Activated B cell treated with CpG ODN at 0.5 μM for 24 hours (primary cell): ENCODE measurements at regions not wholly inside any gene's neighbourhood (a gene's known extent, or its start where the extent isn't known, plus 50 kb on each side); places are given as distances from the start of the nearest gene placed in this dataset.
"Not testable (repeated sequence)": the region's sequence is repeated elsewhere in the genome, so short reads cannot be mapped to it uniquely, and the experiment has no call there.

ENCODE experiments used
- ATAC-seq: fragments of 200-7000 bp; cut with Tn5 transposase; one replicate; pipeline ENCODE4 v1.10.0; 2021; ENCODE audit warnings: low read depth, mild to moderate bottlenecking, moderate library complexity
- CTCF ChIA-PET: fragments of 350-600 bp; sonication (Branson Sonifier 250); formaldehyde crosslinking; loops from one replicate; lab custom pipeline; 2021; ENCODE audit warnings: antibody characterized with exemption; lab: Charles Lee
- POLR2A ChIA-PET: fragments of 350-600 bp; sonication (Branson Sonifier 250); formaldehyde crosslinking; loops from one replicate; lab custom pipeline; 2021; ENCODE audit warnings: antibody characterized with exemption; lab: Charles Lee
- DNase-seq: peaks from one replicate; pipeline ENCODE4 v3.0.0; 2022
- H3K27ac Mint-ChIP-seq: one replicate; pipeline ENCODE4 v1.8.0; 2020; ENCODE audit warnings: mixed read lengths
- H3K27me3 Mint-ChIP-seq: one replicate; pipeline ENCODE4 v1.8.0; 2021; ENCODE audit warnings: mixed read lengths
- H3K36me3 Mint-ChIP-seq: one replicate; pipeline ENCODE4 v1.8.0; 2021; ENCODE audit warnings: low read depth, mixed read lengths
- H3K4me1 Mint-ChIP-seq: one replicate; pipeline ENCODE4 v1.8.0; 2021; ENCODE audit warnings: mixed read lengths
- H3K4me3 Mint-ChIP-seq: one replicate; pipeline ENCODE4 v1.8.0; 2020; ENCODE audit warnings: mild to moderate bottlenecking, mixed read lengths
- H3K9me3 Mint-ChIP-seq: one replicate; pipeline ENCODE4 v1.8.0; 2020; ENCODE audit warnings: mixed read lengths
- intact Hi-C: fragments of 100-400 bp; cut with micrococcal nuclease; formaldehyde crosslinking; loops from one replicate; pipeline ENCODE4 v1.15.1; 2024
- TF ChIP-seq, protein P1 (sequence below): fragments of 200-600 bp; IDR thresholded peaks from one replicate; pipeline ENCODE4 v1.8.0; 2022; ENCODE audit warnings: antibody characterized with exemption, mild to moderate bottlenecking

DNA sequence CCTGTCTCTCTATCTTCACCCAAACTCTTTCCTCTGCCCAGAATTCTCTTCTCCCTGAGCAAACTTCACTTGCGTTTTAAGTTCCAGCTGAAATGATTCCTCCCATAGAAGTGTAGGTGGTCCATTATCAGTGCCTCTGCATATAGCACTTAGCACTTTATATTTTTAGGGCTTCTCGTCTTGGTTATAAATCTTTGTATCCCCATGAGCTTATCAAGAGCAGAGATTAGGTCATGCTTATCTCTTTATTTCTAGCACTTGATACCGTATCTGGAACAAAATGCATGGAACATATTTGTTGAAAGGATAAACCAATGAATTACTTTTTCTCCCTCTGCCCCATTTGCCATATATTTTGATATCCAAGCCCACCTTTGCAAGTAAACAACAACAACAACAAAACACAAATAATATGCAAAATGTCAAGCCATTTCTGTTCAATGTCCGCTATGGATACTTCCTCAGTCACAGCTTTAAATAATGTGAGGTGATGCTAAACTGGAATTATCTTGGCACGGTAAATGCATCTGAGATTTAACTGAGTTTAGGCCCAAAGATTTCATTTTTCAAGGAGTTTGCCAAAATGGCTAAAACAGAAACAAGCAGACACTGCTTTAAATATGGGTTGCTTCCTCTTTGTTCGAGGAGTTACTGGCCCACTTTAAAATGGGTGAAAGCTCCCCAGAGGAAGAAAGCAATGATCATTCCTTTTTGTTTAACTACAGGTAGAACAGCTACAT is 106.2 kb upstream of the STMND1 start:
- Mint-ChIP-seq H3K36me3 (no peaks in the 10 kb centered on the region), H3K27ac (no peak overlapping the region), H3K9me3 (no peaks in the 10 kb centered on the region), H3K4me1 (no peaks in the 10 kb centered on the region), H3K27me3 (no peaks in the 10 kb centered on the region), H3K4me3 (no peak overlapping the region)
- CTCF ChIA-PET: no interaction called here
- intact Hi-C loops: no loop called here
- DNase-seq (no peak), ATAC-seq (no peak)
- POLR2A ChIA-PET: no interaction called here
- TF ChIP-seq, protein P1, sequence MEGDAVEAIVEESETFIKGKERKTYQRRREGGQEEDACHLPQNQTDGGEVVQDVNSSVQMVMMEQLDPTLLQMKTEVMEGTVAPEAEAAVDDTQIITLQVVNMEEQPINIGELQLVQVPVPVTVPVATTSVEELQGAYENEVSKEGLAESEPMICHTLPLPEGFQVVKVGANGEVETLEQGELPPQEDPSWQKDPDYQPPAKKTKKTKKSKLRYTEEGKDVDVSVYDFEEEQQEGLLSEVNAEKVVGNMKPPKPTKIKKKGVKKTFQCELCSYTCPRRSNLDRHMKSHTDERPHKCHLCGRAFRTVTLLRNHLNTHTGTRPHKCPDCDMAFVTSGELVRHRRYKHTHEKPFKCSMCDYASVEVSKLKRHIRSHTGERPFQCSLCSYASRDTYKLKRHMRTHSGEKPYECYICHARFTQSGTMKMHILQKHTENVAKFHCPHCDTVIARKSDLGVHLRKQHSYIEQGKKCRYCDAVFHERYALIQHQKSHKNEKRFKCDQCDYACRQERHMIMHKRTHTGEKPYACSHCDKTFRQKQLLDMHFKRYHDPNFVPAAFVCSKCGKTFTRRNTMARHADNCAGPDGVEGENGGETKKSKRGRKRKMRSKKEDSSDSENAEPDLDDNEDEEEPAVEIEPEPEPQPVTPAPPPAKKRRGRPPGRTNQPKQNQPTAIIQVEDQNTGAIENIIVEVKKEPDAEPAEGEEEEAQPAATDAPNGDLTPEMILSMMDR: no peak

DNA sequence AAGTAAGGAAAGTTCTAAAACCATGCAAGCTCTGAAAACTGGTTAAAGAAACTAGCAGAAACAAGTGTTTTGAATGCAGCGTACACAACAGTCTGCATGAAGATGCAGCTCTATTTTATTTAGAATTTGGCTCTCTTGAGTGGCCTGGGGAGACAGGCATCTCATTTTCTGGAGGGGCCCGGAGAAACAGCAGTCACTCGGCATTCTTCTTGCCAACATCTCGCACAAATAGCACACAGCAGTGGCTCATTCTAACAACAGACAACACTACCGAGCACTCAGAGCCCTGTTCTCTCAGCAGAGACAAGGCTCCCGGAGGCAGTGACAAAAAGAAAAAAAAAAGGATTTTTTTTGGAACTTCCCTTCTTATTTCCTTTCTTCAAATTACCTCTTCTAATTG is 108.5 kb upstream of the STMND1 start:
- no peak for ATAC-seq
- ChIA-PET POLR2A (no interaction called here), CTCF (no interaction called here)
- Mint-ChIP-seq H3K9me3 (peaks cover 8% of the 10 kb centered on the region), H3K27ac (no peak overlapping the region), H3K4me3 (no peak overlapping the region), H3K36me3 (no peaks in the 10 kb centered on the region), H3K27me3 (no peaks in the 10 kb centered on the region), H3K4me1 (no peaks in the 10 kb centered on the region)
- no peak for DNase-seq
- intact Hi-C loops: no loop called here
- TF ChIP-seq, protein P1: no peak

DNA sequence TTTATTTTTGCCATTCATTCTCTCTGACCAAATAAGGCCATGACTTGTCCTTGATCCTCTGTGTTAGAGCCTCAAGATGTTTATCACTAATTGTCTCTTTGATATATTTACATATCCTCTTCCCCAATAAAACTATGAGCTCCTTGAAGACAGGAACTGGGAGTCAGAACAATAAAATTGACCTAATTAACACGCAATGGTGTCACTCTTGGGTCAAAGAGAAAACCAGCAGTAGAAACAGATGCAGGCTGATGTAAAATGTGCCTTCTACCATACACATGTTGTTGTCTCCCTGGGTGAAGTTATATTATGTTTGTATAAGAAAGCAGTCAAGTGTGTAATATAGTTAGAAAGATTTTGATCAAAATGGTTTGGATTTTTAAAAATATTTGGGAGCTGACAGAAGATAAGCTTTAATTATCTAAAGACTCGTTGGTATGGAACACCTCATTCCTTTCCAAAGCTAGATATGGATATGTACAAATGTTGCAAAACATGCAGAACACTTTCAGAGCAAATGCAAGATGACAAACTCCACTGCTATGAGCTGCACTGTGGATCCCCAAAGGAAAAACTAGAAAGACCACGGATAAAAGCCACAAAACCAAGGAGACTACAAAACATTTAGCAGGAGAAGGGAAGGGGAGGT is 109.7 kb upstream of the STMND1 start:
- peaks cover 12% of the 10 kb centered on the region for H3K9me3 Mint-ChIP-seq
- intact Hi-C loops: no loop called here
- CTCF ChIA-PET: no interaction called here

DNA sequence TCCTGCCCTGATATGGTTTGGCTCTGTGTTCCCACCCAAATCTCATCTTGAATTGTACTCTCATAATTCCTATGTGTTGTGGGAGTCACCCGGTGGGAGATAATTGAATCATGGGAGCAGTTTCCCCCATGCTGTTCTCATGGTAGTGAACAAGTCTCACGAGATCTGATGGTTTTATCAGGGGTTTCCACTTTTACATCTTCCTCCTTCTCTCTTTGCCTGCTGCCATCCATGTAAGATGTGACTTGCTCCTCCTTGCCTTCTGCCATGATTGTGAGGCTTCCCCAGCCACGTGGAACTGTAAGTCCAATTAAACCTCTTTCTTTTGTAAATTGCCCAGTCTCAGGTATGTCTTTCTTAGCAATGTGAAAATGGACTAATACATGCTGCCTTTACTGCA is 111.9 kb upstream of the STMND1 start:
- intact Hi-C loops, DNase-seq, H3K36me3 Mint-ChIP-seq, H3K4me1 Mint-ChIP-seq, POLR2A ChIA-PET, H3K4me3 Mint-ChIP-seq, H3K27ac Mint-ChIP-seq, H3K27me3 Mint-ChIP-seq, ATAC-seq, CTCF ChIA-PET: not testable (repeated sequence)
- peaks cover 12% of the 10 kb centered on the region for H3K9me3 Mint-ChIP-seq

More for the DNA sequence above, 109.7 kb upstream of the STMND1 start:
- Mint-ChIP-seq H3K36me3 (no peaks in the 10 kb centered on the region), H3K27ac (no peak overlapping the region), H3K4me3 (no peak overlapping the region), H3K4me1 (no peaks in the 10 kb centered on the region), H3K27me3 (no peaks in the 10 kb centered on the region)
- TF ChIP-seq, protein P1: no peak
- ATAC-seq (no peak), DNase-seq (no peak)
- POLR2A ChIA-PET: no interaction called here

DNA sequence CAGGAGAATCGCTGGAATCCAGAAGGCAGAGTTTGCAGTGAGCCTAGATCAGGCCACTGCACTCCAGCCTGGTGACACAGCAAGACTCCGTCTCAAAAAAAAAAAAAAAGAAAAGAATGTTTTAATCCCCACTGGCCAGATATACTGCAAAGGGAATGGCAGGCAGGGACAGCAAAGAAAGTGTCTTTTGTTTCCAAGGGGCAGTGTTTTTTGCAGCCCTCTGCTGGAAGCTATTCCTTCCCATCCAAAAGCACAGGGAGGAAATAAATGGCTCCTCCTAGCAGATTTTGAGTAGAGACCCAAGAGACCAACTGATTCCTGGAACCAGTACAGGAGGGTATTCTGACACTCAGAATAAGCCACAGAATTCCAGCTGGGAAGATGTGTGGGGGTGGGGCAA is 112.5 kb upstream of the STMND1 start:
- Mint-ChIP-seq H3K4me1 (no peaks in the 10 kb centered on the region), H3K27me3 (peaks cover 4% of the 10 kb centered on the region), H3K9me3 (peaks cover 12% of the 10 kb centered on the region), H3K4me3 (no peak overlapping the region), H3K27ac (no peak overlapping the region), H3K36me3 (no peaks in the 10 kb centered on the region)
- no peak for ATAC-seq
- ChIA-PET CTCF (no interaction called here), POLR2A (no interaction called here)
- intact Hi-C loops: no loop called here
- TF ChIP-seq, protein P1: no peak
- no peak for DNase-seq
